HL-60 (cell line): ENCODE measurements at regions not wholly inside any gene's neighbourhood (a gene's known extent, or its start where the extent isn't known, plus 50 kb on each side); places are given as distances from the start of the nearest gene placed in this dataset.

Experiments used
- POLR2AphosphoS5 ChIP-seq: IDR thresholded peaks from 2 replicates; pipeline ENCODE4 v1.6.1; 2012; ENCODE audit warnings: low read depth
- REST ChIP-seq: IDR thresholded peaks from 2 replicates; pipeline ENCODE4 v1.6.1; 2012; ENCODE audit warnings: low read depth; ENCODE audit not compliant: insufficient replicate concordance
- SPI1 ChIP-seq: IDR thresholded peaks from 2 replicates; pipeline ENCODE4 v1.6.1; 2012; ENCODE audit warnings: low read depth, mild to moderate bottlenecking, borderline replicate concordance
- TF ChIP-seq, protein P1 (sequence below): IDR thresholded peaks from one replicate; pipeline ENCODE4 v1.5.1; 2011; ENCODE audit warnings: low read length, control low read depth, inconsistent platforms; ENCODE audit not compliant: insufficient read depth

DNA sequence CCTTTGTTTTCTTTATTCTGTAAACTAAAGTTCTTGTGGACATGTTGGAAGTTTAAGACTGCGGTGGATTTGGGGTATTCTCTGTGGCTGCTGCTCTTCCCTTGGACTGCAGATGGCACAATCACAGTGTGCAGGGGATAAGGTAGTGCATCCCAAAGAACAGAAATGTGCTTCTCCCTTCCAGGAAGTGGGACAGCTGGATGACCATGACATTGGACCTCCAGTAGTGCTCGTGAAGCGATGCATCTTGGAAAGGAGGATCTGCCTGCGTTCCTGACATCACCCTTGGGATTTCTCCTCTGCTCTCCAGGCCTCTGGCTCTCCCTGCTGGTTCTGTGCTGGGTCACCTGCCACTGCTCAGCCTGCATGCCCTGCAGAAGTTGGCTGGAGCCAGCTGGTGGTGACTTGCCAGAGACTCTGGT is 109.9 kb downstream of the SLC4A3 start:
- TF ChIP-seq, protein P1, sequence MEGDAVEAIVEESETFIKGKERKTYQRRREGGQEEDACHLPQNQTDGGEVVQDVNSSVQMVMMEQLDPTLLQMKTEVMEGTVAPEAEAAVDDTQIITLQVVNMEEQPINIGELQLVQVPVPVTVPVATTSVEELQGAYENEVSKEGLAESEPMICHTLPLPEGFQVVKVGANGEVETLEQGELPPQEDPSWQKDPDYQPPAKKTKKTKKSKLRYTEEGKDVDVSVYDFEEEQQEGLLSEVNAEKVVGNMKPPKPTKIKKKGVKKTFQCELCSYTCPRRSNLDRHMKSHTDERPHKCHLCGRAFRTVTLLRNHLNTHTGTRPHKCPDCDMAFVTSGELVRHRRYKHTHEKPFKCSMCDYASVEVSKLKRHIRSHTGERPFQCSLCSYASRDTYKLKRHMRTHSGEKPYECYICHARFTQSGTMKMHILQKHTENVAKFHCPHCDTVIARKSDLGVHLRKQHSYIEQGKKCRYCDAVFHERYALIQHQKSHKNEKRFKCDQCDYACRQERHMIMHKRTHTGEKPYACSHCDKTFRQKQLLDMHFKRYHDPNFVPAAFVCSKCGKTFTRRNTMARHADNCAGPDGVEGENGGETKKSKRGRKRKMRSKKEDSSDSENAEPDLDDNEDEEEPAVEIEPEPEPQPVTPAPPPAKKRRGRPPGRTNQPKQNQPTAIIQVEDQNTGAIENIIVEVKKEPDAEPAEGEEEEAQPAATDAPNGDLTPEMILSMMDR, result no peak
- TF ChIP-seq POLR2AphosphoS5, result no peak
- TF ChIP-seq REST, result no peak
- TF ChIP-seq SPI1, result no peak
